NCI-H69 (cell line): ENCODE measurements at regions not wholly inside any gene's neighbourhood (a gene's known extent, or its start where the extent isn't known, plus 50 kb on each side); places are given as distances from the start of the nearest gene placed in this dataset.
"Not testable (repeated sequence)": the region's sequence is repeated elsewhere in the genome, so short reads cannot be mapped to it uniquely, and the experiment has no call there.

Experiments used
- DNase-seq: peaks from one replicate; lab custom pipeline; 2025; lab: John Stamatoyannopoulos, UW

DNA sequence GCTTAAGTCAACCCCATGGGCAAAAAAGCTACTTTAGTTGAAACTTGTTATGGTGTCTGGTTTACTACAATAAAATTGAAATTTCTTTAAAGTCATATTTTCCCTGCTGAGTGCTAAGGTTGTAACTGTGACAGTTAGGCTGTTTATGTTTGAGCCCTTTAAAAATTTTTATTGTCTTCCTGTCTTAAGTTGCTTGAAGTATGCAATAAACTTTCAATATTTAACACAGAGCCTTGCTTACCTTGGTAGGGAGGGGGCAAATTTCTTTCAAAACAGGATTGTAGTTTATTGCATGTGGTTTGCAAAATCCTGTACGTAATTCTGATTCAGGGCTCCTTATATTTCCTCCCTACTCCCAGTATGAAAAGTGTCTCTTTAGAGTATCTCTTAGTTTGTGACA lies 465.5 kb upstream of the ACTBL2 start:
- no peak for DNase-seq

GRCh38 chr5:57947181-57947580 lies 464.6 kb upstream of the ACTBL2 start:
- DNase-seq: no peak

DNA sequence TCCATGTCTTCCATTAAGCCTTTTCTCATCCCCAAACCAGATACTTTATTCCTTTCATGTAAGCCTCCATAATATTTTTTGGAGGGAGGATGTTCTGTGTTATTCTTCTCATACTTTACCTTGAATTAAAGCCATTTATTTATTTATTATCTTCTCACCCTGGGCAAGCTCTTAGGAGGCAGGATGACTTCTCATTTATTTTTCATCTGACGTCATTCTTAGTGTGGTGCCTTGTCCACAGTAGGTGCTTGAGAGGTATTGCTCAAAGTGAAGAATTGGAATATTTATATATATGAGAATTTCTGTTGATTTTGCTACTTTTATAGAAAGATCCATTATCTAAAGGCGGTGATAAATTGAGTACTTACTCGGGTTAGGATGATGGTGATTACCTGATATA lies 458.3 kb upstream of the ACTBL2 start:
- no peak for DNase-seq

GRCh38 chr5:57940236-57940635 lies 457.6 kb upstream of the ACTBL2 start:
- no peak for DNase-seq

- DNase-seq: no peak
Observed at GRCh38 chr5:57939771-57940170, 457.2 kb upstream of the ACTBL2 start.

DNA sequence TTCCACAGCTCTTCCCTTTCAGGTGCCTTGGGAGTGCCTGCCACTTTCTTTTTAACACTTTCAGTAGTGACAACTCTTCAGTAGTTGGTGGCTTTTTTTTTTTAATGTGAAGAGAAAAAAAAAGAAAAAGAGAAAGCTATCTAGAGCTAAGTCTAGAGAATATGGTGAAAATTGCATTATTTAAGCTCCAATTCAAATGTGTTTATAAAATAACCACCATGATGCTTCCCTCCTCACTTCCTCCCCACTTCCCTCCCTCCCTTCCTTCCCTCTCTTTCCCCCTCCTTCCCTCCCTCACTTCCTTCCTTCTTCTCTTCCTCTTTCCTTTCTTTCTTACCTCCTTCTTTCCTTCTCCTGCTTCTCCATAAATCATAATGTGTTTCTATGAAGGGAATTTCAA lies 456.7 kb upstream of the ACTBL2 start:
- DNase-seq: no peak

GRCh38 chr5:57938174-57938557 lies 455.6 kb upstream of the ACTBL2 start:
- peak; percentile 37 for DNase-seq

DNA sequence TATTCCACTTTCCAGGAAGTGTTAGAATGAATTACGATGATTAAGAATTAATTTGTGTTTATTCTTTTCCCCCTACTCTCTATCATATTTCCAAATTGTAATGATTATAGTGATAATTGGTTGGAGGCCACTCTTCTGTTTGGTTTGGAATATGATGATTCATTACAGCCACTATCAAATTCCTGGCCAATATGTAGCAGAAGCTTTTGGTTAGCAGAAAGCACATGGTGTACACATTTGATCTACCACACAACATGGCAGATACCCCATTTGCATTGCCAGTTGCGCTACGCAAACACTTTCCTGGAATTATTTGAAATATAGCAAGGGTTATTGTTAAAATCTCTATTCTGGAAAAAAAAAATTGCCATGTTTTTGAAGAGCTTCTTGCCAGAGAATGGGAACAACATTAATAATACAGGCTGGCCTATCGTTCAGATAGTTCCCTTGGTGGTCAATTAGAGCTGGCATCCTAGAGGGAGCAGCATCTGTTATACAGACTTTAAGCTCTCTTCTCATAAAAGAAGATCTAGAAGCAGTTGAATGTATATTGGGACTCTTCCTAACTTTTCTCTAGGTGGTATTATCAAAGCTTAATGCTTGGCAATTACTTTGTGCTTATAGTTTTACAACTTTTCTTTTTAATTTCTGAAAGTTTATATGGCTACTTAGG lies 455.0 kb upstream of the ACTBL2 start:
- DNase-seq: peak; percentile 82

GRCh38 chr5:57937025-57937424 lies 454.4 kb upstream of the ACTBL2 start:
- DNase-seq: peak; percentile 74

- peak; percentile 38 for DNase-seq
Observed at GRCh38 chr5:57932761-57933160, 450.1 kb upstream of the ACTBL2 start.

DNA sequence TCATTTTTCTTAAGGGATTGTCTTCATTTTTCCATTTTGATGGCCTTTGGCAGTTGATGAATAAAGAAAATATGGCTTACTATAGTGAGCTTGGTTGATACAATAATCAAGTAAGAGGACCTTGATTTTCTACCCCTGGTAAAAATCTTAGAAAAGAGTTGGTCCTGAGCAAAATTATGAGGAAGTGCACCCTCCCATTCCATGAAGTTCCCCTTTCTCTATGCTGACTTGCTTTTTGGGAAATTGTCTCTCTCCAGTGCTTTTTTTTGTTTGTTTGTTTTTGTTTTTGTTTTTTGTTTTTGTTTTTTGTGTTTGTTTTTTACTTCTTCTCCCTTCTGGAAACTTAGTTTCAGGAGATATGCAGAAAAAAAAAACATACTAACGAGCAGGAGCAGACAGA lies 449.2 kb upstream of the ACTBL2 start:
- DNase-seq: no peak

DNA sequence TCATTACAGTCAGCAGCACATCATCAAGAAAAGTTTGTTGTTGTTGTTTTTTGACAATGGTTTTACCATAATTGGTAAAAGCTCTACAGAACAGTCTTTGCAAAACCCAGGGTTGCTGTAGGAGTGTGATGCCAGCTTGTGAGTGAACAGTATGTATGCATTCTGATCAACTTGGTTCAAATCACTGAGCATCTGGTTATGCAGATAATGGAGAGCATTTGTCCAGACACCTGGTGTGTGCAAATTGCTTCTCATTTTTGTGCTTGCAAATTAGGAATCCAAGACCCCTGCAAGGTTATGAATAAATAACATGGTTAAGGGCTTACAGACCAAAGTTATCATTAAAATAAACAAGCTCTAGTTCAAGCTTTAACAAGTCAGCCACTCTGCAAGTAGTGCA lies 448.7 kb upstream of the ACTBL2 start:
- peak; percentile 83 for DNase-seq

DNA sequence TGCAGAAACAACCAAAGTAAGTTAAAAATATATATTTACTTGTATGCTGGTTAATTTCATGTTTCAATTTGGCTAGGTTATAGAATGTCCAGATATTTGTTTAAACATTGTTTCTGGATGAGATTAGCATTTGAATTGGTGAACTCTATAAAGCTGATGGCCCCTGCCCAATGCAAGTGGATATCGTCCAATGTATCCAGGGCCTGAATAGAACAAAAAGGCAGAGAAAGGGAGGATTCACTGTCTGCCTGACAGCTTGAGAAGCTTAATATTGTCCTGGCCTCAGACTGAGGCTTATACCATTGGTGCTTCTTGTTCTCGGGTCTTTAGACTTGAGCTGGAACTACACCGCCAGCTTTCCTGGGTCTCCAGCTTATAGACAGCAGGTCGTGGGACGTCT lies 446.7 kb upstream of the ACTBL2 start:
- no peak for DNase-seq

GRCh38 chr5:57923094-57923493 lies 440.5 kb upstream of the ACTBL2 start:
- DNase-seq: not testable (repeated sequence)

DNA sequence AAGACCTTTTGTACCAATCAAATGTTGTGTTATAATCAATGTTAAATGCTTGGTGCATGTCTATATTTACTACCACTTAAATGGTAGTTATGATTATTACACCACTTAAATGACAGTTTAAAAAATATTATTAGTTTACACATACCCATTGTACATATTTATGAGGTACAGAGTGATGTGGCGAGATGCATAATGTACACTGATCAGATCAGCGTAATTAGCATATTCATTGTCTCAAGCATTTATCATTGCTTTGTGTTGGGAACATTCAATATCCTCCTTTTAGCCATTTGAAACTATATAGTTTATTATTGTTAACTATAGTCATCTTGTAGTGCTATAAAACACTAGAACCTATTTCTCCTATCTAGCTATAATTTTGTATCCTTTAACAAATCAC lies 434.4 kb upstream of the ACTBL2 start:
- no peak for DNase-seq

- DNase-seq: no peak
Observed at GRCh38 chr5:57915536-57915935, 432.9 kb upstream of the ACTBL2 start.

GRCh38 chr5:57911438-57911837 lies 428.8 kb upstream of the ACTBL2 start:
- DNase-seq: peak; percentile 53

GRCh38 chr5:57906671-57907070 lies 424.1 kb upstream of the ACTBL2 start:
- no peak for DNase-seq

DNA sequence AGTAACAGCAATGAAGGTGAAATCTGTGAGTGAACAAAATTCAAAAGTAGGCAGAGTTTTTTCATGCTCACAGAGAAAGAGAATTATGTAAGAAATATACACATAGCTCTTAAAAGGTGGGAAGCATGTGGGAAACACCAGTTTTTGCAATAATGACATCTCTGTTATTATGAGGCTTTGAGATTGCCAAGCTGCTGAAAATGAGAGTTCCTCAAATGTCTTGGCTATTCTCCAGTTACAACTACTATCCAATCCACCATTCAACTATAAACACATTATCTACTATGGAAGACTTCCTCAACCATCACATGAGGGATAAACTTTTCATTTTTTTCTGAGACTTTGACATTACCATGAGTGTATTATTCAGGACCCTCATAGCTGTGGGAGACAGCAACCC lies 420.8 kb upstream of the ACTBL2 start:
- DNase-seq: no peak

DNA sequence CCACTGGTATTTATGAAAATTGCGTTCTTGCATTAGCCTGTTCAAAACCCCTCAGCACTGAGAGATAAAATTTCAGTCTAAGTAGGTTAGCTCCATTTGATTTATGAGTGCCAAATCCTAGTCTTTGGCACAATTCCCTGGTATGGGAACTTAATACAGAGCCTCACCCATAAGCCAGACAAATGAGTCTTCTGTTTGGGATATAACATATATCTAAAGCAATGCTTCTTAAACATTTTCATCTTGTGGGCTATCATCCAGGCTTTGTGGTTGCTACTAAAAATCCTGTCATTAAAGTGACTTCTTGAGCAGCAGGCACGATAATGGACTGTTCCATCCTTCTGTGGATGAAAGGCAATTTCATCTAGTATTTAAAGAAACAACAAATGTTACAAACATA lies 419.5 kb upstream of the ACTBL2 start:
- DNase-seq: peak; percentile 59

- DNase-seq: no peak
Observed at GRCh38 chr5:57900381-57900944, 417.9 kb upstream of the ACTBL2 start.

DNA sequence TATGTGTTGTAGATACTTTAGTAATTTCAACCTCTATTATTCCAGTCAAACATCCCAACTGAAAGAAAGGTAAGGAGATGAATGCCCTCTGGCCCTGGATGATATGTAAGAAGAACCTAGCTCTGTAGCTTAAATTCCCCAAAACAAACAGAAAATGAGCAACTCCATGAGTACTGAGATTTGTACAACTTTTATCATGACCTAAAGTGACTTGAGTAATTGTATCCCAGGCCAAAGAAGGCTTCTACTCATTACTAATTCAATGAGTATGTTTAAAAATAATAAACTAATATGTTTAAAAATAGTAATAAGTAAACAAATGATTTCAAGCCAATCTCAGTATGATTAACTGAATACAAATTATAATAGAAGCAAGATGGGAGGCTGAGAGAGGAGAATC lies 414.0 kb upstream of the ACTBL2 start:
- DNase-seq: no peak

DNA sequence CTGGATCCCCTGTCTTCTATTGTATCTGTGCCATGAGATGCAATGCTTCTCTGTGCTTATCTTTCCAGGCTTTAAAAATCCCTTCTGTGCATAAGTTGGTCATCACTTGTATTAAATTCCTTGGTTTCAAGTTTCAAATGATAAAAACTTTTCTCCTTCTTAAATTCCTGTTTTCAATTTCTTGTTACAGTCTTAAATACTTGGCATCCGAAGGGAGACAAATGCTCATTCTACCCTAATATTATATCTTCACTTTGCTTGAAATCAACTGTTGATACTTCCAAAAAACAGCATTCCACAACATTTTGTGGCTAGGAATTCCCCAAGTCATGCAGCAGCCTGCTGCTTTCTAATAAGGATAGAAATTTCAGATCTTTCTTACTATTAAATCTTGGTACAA lies 413.2 kb upstream of the ACTBL2 start:
- no peak for DNase-seq

GRCh38 chr5:57893926-57894325 lies 411.3 kb upstream of the ACTBL2 start:
- no peak for DNase-seq
